Endodermal cell (in vitro differentiated cells): ENCODE measurements at regions not wholly inside any gene's neighbourhood (a gene's known extent, or its start where the extent isn't known, plus 50 kb on each side); places are given as distances from the start of the nearest gene placed in this dataset.
A peak's percentile ranks its signal among the peaks of the same experiment; 100 is the strongest.

ENCODE experiments used
- DNase-seq: peaks from one replicate; pipeline ENCODE4 v3.0.0-alpha.2; 2017
- H3K27ac ChIP-seq: 2 replicates; pipeline ENCODE4 v1.5.1; 2013; ENCODE audit warnings: mild to moderate bottlenecking, low read depth, low read length, moderate library complexity
- H3K27me3 ChIP-seq: 2 replicates; pipeline ENCODE4 v1.6.1; 2013; ENCODE audit warnings: mild to moderate bottlenecking, low read length, moderate library complexity; ENCODE audit not compliant: insufficient read depth, control insufficient read depth, poor library complexity, severe bottlenecking
- H3K36me3 ChIP-seq: 2 replicates; pipeline ENCODE4 v1.7.0; 2013; ENCODE audit warnings: mild to moderate bottlenecking, low read length, moderate library complexity; ENCODE audit not compliant: control insufficient read depth, insufficient read depth
- H3K4me1 ChIP-seq: one replicate; pipeline ENCODE4 v1.7.0; 2013; ENCODE audit warnings: low read length; ENCODE audit not compliant: control insufficient read depth, insufficient read depth
- H3K4me3 ChIP-seq: 2 replicates; pipeline ENCODE4 v1.5.1; 2013; ENCODE audit warnings: mild to moderate bottlenecking, low read length, moderate library complexity
- H3K9ac ChIP-seq: 2 replicates; pipeline ENCODE4 v1.6.1; 2013; ENCODE audit warnings: mild to moderate bottlenecking, low read length, moderate library complexity; ENCODE audit not compliant: poor library complexity, severe bottlenecking; ENCODE audit errors: extremely low read depth
- H3K9me3 ChIP-seq: 2 replicates; pipeline ENCODE4 v1.6.1; 2013; ENCODE audit warnings: mild to moderate bottlenecking, low read length, moderate library complexity; ENCODE audit not compliant: control insufficient read depth
- H3K27ac Mint-ChIP-seq: 2 replicates; pipeline ENCODE4 v1.8.0; 2020; ENCODE audit warnings: mixed read lengths
- H3K27me3 Mint-ChIP-seq: 2 replicates; pipeline ENCODE4 v1.8.0; 2021; ENCODE audit warnings: mild to moderate bottlenecking, mixed read lengths; ENCODE audit not compliant: insufficient read depth
- H3K36me3 Mint-ChIP-seq: 2 replicates; pipeline ENCODE4 v1.8.0; 2020; ENCODE audit warnings: low read depth, mixed read lengths
- H3K4me1 Mint-ChIP-seq: 2 replicates; pipeline ENCODE4 v1.8.0; 2020; ENCODE audit warnings: mixed read lengths
- H3K4me3 Mint-ChIP-seq: 2 replicates; pipeline ENCODE4 v1.8.0; 2020; ENCODE audit warnings: mild to moderate bottlenecking, moderate library complexity, mixed read lengths
- H3K9me3 Mint-ChIP-seq: 2 replicates; pipeline ENCODE4 v1.8.0; 2020; ENCODE audit warnings: mild to moderate bottlenecking, mixed read lengths
- CTCF ChIP-seq: fragments of 200-600 bp; sonication (generic); conservative IDR thresholded peaks from 2 replicates; pipeline ENCODE4 v1.5.0; 2021; ENCODE audit warnings: antibody characterized with exemption, mild to moderate bottlenecking
- WGBS, 2 experiments: methylation state at CpG; one replicate each; pipeline versions ENCODE4 v1.1.5 to v1.1.7; 2013; ENCODE audit warnings: missing lambda C conversion rate in 2 of 2, mixed read lengths in 1 of 2; ENCODE audit not compliant: insufficient coverage in 1 of 2, insufficient read length in 1 of 2; 5-methylcytosine and 5-hydroxymethylcytosine counted together

GRCh38 chr2:236974148-236974547 is 111.5 kb upstream of the COPS8 start:
- H3K4me1 Mint-ChIP-seq: peaks cover 20% of the 10 kb centered on the region
- H3K4me3 Mint-ChIP-seq: no peak overlapping the region
- Histone ChIP-seq H3K4me3 (no peak overlapping the region), H3K27ac (no peak overlapping the region), H3K9ac (no peak overlapping the region), H3K36me3 (no peaks in the 10 kb centered on the region), H3K4me1 (peaks cover 10% of the 10 kb centered on the region), H3K9me3 (no peaks in the 10 kb centered on the region), H3K27me3 (no peaks in the 10 kb centered on the region)
- H3K9me3 Mint-ChIP-seq: no peaks in the 10 kb centered on the region
- H3K27me3 Mint-ChIP-seq: peaks cover 12% of the 10 kb centered on the region
- no peaks in the 10 kb centered on the region for H3K36me3 Mint-ChIP-seq
- no peak overlapping the region for H3K27ac Mint-ChIP-seq
- peak; percentile 10 for DNase-seq
- no peak for TF ChIP-seq CTCF

GRCh38 chr2:236974752-236975151 is 110.9 kb upstream of the COPS8 start:
- DNase-seq: peak; percentile 16
- 91 to 95% methylated on average over 6 to 8 of the region's 8 CpGs for WGBS, 2 experiments
- H3K27me3 Mint-ChIP-seq: peaks cover 12% of the 10 kb centered on the region

GRCh38 chr2:236975766-236976165 is 109.9 kb upstream of the COPS8 start:
- no peaks in the 10 kb centered on the region for H3K9me3 Mint-ChIP-seq
- Histone ChIP-seq H3K36me3 (no peaks in the 10 kb centered on the region), H3K4me3 (no peak overlapping the region), H3K27me3 (no peaks in the 10 kb centered on the region), H3K9ac (no peak overlapping the region), H3K4me1 (peaks cover 10% of the 10 kb centered on the region), H3K9me3 (no peaks in the 10 kb centered on the region), H3K27ac (no peak overlapping the region)
- peaks cover 12% of the 10 kb centered on the region for H3K27me3 Mint-ChIP-seq
- H3K27ac Mint-ChIP-seq: no peak overlapping the region
- peak; percentile 0 for DNase-seq
- H3K4me3 Mint-ChIP-seq: no peak overlapping the region
- H3K36me3 Mint-ChIP-seq: no peaks in the 10 kb centered on the region
- TF ChIP-seq CTCF: no peak
- 63 to 94% methylated on average over 1 to 5 of the region's 5 CpGs for WGBS, 2 experiments
- peaks cover 20% of the 10 kb centered on the region for H3K4me1 Mint-ChIP-seq

More at GRCh38 chr2:236974752-236975151, 110.9 kb upstream of the COPS8 start:
- Mint-ChIP-seq H3K9me3 (no peaks in the 10 kb centered on the region), H3K27ac (no peak overlapping the region), H3K36me3 (no peaks in the 10 kb centered on the region), H3K4me3 (no peak overlapping the region), H3K4me1 (peaks cover 20% of the 10 kb centered on the region)
- H3K4me1 ChIP-seq: peaks cover 10% of the 10 kb centered on the region
- H3K36me3 ChIP-seq: no peaks in the 10 kb centered on the region
- H3K9ac ChIP-seq: no peak overlapping the region
- no peak for TF ChIP-seq CTCF
- H3K9me3 ChIP-seq: no peaks in the 10 kb centered on the region
- H3K4me3 ChIP-seq: no peak overlapping the region
- H3K27me3 ChIP-seq: no peaks in the 10 kb centered on the region
- H3K27ac ChIP-seq: no peak overlapping the region
